Lower leg skin (tissue), 4 donors: ENCODE measurements at regions not wholly inside any gene's neighbourhood (a gene's known extent, or its start where the extent isn't known, plus 50 kb on each side); places are given as distances from the start of the nearest gene placed in this dataset.

Experiments
- DNase-seq, 2 donors: peaks; one replicate each; pipeline ENCODE4 v3.0.0-alpha.2; 2019; ENCODE audit warnings: low spot score in 2 of 2
- H3K4me3 ChIP-seq: fragments of 200-600 bp; sonication (generic); 2 replicates; pipeline ENCODE4 v1.5.1; 2017; ENCODE audit warnings: mild to moderate bottlenecking, low read depth; ENCODE audit not compliant: poor library complexity, severe bottlenecking
- CTCF ChIP-seq, 3 donors: fragments of 450-650 bp; IDR thresholded peaks; one replicate each; pipeline ENCODE4 v1.5.1; 2016; ENCODE audit warnings: antibody characterized with exemption in 3 of 3, mild to moderate bottlenecking in 3 of 3, moderate library complexity in 2 of 3
- POLR2A ChIP-seq, 2 donors: fragments of 450-650 bp; IDR thresholded peaks; one replicate each; pipeline ENCODE4 v1.6.1; 2016 to 2017; ENCODE audit warnings: antibody characterized with exemption in 2 of 2, mild to moderate bottlenecking in 1 of 2, moderate library complexity in 1 of 2
- WGBS, 2 donors: methylation state at CpG; one replicate each; pipeline ENCODE4 v1.1.5; 2018; 5-methylcytosine and 5-hydroxymethylcytosine counted together
- intact Hi-C: fragments of 100-400 bp; cut with DNase I; formaldehyde crosslinking; loops from one replicate; pipeline ENCODE4 v1.15.0; 2023; ENCODE audit warnings: low total_unique reads

DNA sequence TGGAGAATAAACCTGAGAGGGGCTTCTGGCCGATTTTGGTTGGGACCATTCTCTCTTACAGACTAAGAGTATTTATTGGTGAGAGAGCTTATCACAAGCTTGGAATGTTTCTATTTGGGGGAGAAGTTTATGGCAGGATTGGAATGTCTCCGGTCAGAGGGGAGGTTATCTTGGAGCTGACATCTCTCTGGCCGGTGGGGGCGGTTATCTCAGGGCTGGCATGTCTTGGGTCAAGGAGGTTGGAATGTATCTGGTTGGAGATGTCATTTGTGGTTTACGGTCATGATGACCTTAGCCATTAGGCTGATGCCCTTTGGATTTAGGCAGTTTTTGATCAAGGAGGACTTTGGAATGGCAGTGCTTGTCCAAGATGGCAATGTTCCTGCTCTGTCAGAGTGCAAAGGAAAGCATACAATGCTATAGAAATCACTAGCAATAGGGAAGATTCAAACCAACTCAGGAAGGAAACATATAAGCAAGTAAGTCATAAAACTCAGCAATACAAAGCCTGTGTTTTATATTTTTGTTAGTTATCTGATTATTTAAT, 362.4 kb upstream of the LRATD1 start:
- 76 to 90% methylated on average over 5 of the region's 5 CpGs for WGBS, 2 donors
- no peak overlapping the region for H3K4me3 ChIP-seq
- no peak for TF ChIP-seq POLR2A (IDR thresholded peaks at IDR 0.05)
- TF ChIP-seq CTCF (IDR thresholded peaks at IDR 0.05), result no peak
- no peak for DNase-seq
- intact Hi-C loops, result no loop called here

- no peak for TF ChIP-seq CTCF (IDR thresholded peaks at IDR 0.05)
- no peak for TF ChIP-seq POLR2A (IDR thresholded peaks at IDR 0.05)
- DNase-seq, result no peak
- intact Hi-C loops, result no loop called here
- H3K4me3 ChIP-seq, result no peak overlapping the region
- WGBS, 2 donors, result 65 to 78% methylated on average over 4 of the region's 4 CpGs
These were observed 360.0 kb upstream of the LRATD1 start for GRCh38 chr2:14272396-14273075.

GRCh38 chr2:14273650-14274049, 358.9 kb upstream of the LRATD1 start:
- TF ChIP-seq POLR2A (IDR thresholded peaks at IDR 0.05) (no peak), CTCF (IDR thresholded peaks at IDR 0.05) (no peak)
- 46 to 48% methylated on average over 1 of the region's 1 CpG for WGBS, 2 donors
- DNase-seq, result no peak
- H3K4me3 ChIP-seq, result no peak overlapping the region
- intact Hi-C loops, result no loop called here

DNA sequence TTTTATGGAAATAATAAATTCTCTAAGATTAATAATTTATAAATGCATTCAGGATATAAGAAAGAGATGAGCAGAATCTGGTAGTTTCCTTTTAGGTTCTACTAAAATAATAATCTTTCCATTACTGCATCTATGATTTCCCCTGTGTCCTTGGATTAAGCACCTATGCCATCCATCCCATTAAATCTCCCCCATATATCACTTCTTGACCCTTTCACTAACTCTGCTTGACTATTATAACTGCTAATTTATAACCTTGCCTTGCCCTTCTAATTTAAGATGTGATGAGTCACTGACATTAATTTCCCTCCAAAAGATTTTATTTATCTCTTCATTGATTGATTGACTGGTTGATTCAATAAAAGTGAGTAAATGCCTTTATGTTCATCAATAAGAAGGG, 348.3 kb upstream of the LRATD1 start:
- intact Hi-C loops, result loop anchor here (10.0 kb wide), 1 partner anchor 351 kb away; the partner anchor contains the start of gene LRATD1
- H3K4me3 ChIP-seq, result no peak overlapping the region
- no peak for DNase-seq
- TF ChIP-seq POLR2A (IDR thresholded peaks at IDR 0.05), result no peak
- TF ChIP-seq CTCF (IDR thresholded peaks at IDR 0.05), result no peak

DNA sequence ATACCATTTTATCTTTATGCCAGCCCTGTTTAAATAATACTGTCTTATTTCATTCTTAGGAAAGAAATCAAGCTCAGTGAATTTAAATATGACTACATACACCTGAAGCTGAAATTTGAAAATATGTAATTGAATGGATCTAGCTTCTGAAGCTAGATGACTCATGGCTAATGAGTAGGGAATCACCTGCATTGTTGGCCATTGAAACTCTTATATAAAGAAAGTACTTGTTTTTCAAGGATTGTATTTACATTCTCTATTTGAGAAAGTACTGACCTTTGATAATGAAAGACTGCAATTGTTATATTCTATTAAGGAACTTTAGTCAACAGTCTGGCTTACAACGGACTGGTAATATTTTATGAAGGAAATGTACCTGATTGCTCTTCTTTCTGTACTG, 346.7 kb upstream of the LRATD1 start:
- no peak overlapping the region for H3K4me3 ChIP-seq
- TF ChIP-seq POLR2A (IDR thresholded peaks at IDR 0.05) (no peak), CTCF (IDR thresholded peaks at IDR 0.05) (no peak)
- intact Hi-C loops, result loop anchor here (10.0 kb wide), 1 partner anchor 349 kb away; the partner anchor contains the start of gene LRATD1
- no peak for DNase-seq
- 77 to 78% methylated on average over 1 of the region's 1 CpG for WGBS, 2 donors
